SK-N-MC (cell line): ENCODE measurements at regions not wholly inside any gene's neighbourhood (a gene's known extent, or its start where the extent isn't known, plus 50 kb on each side); places are given as distances from the start of the nearest gene placed in this dataset.

ENCODE experiments used
- EZH2 ChIP-seq: fragments of 200-600 bp; sonication (generic); IDR thresholded peaks from one replicate; pipeline ENCODE4 v1.6.1; 2017; ENCODE audit warnings: antibody characterized with exemption
- POLR2AphosphoS5 ChIP-seq: IDR thresholded peaks from 2 replicates; pipeline ENCODE4 v1.6.1; 2012; ENCODE audit warnings: mild to moderate bottlenecking, low read depth, low read length, borderline replicate concordance

- TF ChIP-seq EZH2, result no peak
- TF ChIP-seq POLR2AphosphoS5, result no peak
Measured at GRCh38 chr3:150114273-150114672, 143.6 kb upstream of the PFN2 start.
